NCI-H1105 (cell line): ENCODE measurements at regions not wholly inside any gene's neighbourhood (a gene's known extent, or its start where the extent isn't known, plus 50 kb on each side); places are given as distances from the start of the nearest gene placed in this dataset.
"Not testable (repeated sequence)": the region's sequence is repeated elsewhere in the genome, so short reads cannot be mapped to it uniquely, and the experiment has no call there.

ENCODE experiments used
- DNase-seq: peaks from one replicate; lab custom pipeline; 2025; lab: John Stamatoyannopoulos, UW

DNA sequence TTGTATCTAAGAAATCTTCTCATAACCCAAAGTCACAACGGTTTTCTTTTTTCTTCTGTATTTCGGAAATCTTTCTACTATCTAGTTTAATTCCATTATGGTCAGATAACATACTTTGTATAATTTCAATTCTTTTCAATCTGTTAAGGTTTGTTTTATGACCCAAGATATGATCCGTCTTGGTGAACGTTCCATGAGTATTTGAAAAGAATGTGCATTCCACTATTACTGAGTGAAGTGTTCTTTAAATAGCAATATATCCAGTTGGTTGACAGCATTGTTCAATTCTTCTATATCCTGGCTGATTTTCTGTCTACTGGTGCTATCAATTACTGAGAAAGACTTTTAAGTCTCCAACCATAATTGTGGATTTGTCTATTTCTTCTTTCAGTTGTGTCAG lies 414.5 kb downstream of the TNS1 start:
- no peak for DNase-seq

DNA sequence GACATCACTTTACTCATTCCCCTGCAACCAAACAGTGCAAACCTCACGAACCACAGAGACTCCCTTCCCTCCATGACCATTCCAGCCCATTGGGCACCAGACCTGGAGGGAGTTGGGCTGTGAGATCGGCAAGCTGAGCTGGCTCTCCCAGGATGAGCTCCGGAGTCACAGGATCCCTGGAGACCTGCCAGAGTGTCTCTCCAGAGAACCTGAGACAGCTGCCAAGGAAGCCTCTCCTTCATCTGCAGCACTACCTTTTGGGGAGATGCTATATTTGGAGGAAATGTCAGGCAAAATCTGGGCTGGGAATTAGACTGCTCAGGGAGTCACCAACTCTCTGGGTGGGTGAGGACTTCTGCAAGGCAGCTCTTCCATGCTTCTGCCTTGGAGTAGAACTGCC lies 417.4 kb downstream of the TNS1 start:
- DNase-seq, result no peak

DNA sequence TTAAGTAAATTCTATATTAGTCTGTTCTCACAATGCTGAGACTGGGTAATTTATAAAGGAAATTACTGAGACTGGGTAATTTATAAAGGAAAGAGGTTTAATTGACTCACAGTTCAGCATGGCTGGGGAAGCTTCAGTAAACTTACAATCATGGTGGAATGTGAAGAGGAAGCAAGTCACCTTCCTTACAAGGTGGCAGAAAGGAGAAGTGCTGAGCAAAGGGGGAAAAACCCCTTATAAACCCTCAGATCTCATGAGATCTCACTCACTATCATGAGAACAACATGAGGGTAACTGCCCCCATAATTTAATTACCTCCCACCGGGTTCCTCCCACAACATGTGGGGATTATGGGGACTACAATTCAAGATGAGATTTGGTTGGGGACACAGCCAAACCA lies 422.4 kb downstream of the TNS1 start:
- DNase-seq, result not testable (repeated sequence)

GRCh38 chr2:217573571-217573970 lies 429.2 kb downstream of the TNS1 start:
- DNase-seq, result no peak

GRCh38 chr2:217570394-217570793 lies 432.4 kb downstream of the TNS1 start:
- DNase-seq, result no peak

- DNase-seq, result no peak
These were observed 434.4 kb downstream of the TNS1 start for GRCh38 chr2:217568289-217568971.

DNA sequence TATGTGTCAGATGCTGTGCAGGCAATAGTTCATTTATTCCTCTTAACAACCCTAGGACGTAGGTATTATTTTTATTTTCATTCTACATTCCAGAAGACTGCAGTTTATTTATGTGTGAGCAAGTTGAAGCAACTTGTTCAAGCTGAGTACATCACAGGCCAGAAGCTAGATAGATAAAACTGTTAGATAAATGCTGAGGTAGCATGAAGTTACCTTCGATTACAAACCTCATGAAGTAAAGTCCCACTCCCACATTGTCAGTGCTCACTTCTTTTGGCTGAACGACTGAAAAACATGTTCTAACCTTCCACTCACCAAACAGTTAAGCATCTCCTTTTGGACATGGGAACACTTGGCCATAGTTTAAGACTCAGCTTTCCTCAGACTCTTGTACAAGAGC lies 439.2 kb downstream of the TNS1 start:
- DNase-seq, result no peak

DNA sequence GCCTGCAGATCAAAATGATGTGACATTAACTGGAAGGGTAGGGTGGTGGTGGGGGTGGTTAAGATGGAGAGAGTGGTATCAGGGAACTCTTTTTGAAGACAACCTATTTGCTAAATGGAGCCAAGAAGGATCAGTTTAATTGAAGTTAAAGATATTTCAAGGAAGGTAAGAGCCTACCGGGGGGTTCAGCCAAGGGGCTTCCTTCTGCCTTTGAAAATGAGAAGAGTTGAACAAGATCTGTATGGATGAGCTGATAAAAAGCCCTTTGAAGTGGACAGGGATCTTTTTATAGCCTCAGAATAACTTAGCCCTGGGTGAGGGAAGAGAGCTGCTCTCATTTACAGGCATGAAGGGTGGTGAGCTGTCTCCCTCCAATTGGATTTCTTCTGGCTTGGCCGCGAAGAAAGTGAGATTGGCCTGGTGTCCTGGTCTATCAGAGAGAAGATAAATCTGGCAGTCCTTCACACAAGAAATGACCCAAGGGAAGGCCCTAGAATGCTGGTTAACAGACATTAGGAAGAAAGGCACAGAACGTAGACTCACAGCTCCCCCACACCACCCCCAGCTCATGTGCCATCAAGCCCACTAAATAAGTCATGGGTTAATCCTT lies 439.8 kb downstream of the TNS1 start:
- no peak for DNase-seq

DNA sequence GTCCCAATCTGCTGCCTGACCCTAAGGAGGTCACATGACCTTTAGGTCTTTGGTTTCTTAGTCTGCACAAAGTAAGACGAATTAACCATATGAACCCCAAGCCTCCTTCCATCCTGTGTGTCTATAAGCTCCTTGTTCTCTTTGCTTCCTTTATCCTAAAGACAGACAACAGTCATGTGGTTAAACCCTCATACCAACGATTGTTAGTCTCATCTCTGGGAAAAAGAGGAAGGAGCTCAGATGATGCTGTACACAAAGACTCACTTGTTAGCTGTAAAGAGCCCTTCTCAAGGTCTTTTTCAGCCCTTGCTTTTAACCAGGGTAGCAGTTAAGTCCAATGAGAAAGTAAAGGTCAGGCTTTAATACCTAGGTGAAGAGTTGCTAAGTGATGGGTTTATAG lies 443.7 kb downstream of the TNS1 start:
- no peak for DNase-seq

DNA sequence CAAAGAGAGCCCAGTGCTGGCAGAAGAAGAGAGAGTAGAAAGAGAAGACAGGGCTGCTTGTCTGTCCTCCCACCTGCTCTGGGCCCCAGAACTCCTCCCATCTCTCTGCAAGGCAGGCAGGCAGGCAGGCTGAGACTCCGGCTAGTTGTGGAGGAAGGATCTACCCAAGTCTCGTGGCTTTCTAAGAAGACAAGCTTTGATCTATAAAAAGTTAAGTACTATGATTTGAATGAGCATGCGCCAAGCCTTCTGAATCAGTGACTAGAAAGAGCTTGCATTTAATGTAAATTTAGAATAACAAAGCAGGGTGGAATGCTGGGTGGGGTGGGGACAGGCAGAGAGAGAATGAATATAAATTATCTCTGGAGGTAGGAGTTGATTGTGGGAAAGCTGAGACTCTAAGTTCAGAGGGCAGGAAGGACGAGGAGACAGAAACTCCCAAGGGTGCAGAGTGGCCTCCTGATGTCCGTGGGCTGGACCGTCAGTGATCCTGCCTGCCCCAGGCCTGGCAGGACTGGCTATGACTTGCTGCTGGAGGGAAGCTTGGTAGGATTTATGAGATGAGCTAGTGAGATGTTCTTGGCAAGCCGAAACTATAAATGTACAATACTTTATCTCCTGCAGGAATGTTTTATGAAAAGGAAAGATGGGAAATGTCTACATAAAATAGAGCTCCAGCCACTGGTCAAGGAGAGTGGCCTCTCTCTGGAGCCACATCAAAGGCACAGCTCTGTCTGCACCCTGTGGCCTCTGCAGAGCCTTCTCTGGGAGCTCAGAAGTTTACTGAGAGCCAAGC lies 447.5 kb downstream of the TNS1 start:
- DNase-seq, result no peak

DNA sequence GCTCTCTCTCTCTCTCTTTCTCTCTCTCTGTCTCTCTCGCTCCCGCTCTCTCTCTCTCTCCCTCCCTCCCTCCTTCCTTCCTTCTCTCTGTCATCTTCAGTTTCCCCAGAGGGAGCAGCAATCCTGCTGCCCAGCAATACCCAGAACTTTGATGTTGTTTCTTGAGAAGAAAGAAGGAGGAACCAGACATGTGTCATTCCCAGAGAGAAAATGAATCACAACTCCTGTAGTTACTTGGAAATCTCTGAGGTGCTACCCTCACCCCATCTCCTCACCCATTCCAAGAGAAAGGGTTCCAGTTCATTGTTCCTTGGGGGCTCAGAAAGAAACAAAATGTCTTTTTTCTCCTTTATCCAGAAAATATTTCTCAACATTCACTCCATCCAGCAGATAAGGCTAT lies 449.1 kb downstream of the TNS1 start:
- no peak for DNase-seq

DNA sequence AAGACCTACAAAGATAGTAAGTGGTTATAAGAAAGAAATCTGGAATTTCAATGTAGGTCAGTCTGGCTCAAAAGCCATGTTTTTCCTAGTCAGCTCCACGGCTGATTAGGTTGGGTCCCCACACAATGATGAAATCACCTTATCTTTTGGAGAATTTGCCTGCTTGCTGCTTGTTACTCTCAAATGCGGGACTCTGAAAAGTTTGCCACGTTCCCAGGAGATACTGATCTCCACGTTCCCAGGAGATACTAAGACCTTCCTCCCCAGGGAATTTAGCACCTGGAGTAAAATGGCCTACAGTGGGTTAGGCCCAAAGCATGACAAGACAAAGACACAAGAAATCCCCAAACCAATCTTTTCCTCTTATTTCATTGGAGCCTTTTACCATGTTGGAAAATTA lies 449.6 kb downstream of the TNS1 start:
- no peak for DNase-seq

DNA sequence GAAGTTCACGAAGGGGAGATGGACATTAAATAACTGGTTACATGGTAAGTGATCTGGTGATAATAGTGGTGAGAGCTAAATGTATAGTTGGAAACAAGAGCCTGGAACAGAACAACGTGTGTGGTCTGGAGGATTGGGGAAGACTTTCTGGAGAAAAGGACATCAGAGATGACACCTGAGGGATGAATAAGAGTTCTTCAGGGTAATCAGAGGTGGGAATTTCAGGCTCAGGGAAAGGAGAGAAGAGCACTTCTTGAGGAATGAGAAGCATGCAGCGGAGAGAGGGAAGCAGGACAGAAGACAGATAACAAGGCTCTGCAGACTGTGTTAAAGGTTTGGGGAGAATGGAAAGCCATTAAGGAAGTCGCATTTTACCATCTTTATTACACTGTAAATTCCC lies 450.7 kb downstream of the TNS1 start:
- DNase-seq, result no peak

- no peak for DNase-seq
These were observed 451.4 kb downstream of the TNS1 start for GRCh38 chr2:217551252-217551899.

DNA sequence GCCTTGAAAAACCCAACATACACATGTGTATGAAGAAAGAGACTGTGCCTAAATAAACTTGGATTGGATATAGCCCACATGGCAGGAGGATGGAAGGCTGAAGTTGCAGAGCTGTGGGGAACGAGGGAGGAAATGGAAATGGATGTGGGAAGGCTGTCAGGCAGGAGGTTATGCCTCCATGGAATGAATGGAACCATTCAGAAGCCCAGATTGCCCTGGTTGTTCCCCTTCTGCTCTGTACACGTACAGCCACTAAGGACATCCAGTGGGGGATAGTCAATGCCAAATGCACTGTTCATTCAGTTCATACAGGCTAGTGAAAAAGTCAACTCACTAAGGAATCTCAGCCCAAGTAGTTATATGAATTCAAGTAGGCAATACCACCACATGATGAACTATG lies 463.7 kb downstream of the TNS1 start:
- DNase-seq, result no peak

- DNase-seq, result no peak
These were observed 464.1 kb downstream of the TNS1 start for GRCh38 chr2:217538719-217539118.

- no peak for DNase-seq
These were observed 466.7 kb downstream of the TNS1 start for GRCh38 chr2:217535957-217536708.

- DNase-seq, result no peak
These were observed 472.3 kb downstream of the TNS1 start for GRCh38 chr2:217530392-217531090.

DNA sequence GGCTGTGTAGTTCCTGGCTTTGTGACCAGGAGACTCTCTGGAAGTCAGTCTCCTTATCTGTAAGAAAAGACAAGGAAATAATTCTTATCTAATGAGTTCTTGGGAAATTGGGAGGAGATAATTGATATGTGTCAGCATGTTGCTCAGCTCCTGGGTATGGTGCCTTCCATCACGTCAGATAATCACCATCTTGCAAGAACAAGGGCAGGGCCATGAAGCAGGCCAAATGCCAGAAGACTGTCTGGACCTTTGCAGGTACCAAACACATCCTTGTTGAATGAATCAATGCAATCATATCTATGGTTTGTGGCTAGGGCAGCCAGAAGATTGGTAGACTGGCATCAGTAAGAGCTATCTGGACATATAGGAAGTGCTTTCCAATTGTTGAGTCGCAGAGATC lies 473.5 kb downstream of the TNS1 start:
- DNase-seq, result no peak

- no peak for DNase-seq
These were observed 475.1 kb downstream of the TNS1 start for GRCh38 chr2:217527590-217528202.

DNA sequence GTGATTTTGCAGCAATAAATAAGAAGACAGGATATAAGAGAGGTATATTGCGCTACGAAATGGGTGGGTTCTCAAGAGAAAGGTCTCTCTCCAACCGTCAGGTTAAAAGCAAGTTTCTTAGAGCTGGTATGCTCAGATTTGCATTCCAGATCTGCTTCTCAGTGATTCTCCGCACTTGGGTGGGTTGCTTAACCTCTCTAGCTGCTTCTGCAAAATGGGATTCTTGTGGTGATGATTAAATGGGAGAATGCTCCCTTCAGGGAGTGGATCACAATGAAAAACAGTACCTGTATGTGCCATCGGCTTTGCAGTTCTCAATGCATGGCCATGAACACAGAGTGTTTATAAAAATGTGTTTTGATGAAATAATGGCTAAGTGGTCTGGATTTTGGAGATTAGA lies 477.7 kb downstream of the TNS1 start:
- no peak for DNase-seq
